Lower lobe of right lung (tissue), 2 donors: ENCODE measurements at regions not wholly inside any gene's neighbourhood (a gene's known extent, or its start where the extent isn't known, plus 50 kb on each side); places are given as distances from the start of the nearest gene placed in this dataset.

Experiments used
- ATAC-seq, 2 donors: fragments of 200-7000 bp; cut with Tn5 transposase; one replicate each; pipeline ENCODE4 v1.9.1; 2020 to 2022; ENCODE audit warnings: mild to moderate bottlenecking in 2 of 2, moderate library complexity in 2 of 2
- DNase-seq: peaks from one replicate; pipeline ENCODE4 v3.0.0-alpha.2; 2020
- H3K27ac ChIP-seq: fragments of 200-600 bp; one replicate; pipeline ENCODE4 v1.8.0; 2022
- H3K27me3 ChIP-seq: fragments of 200-600 bp; one replicate; pipeline ENCODE4 v1.8.0; 2022; ENCODE audit warnings: low read depth
- H3K36me3 ChIP-seq: fragments of 200-600 bp; one replicate; pipeline ENCODE4 v1.8.0; 2022; ENCODE audit warnings: mild to moderate bottlenecking
- H3K4me1 ChIP-seq: fragments of 200-600 bp; one replicate; pipeline ENCODE4 v1.8.0; 2022
- H3K4me3 ChIP-seq: fragments of 200-600 bp; one replicate; pipeline ENCODE4 v1.8.0; 2022; ENCODE audit warnings: mild to moderate bottlenecking
- H3K9me3 ChIP-seq: fragments of 200-600 bp; one replicate; pipeline ENCODE4 v1.8.0; 2022
- intact Hi-C: fragments of 100-400 bp; cut with DNase I; formaldehyde crosslinking; loops from one replicate; pipeline ENCODE4 v1.11.0; 2022
- TF ChIP-seq, protein P1 (sequence below): fragments of 200-600 bp; IDR thresholded peaks from one replicate; pipeline ENCODE4 v1.8.0; 2022; ENCODE audit warnings: antibody characterized with exemption, mild to moderate bottlenecking
- donor health status: DM: no; HTN: yes; CAD: no; lungs with severe emphysema.

DNA sequence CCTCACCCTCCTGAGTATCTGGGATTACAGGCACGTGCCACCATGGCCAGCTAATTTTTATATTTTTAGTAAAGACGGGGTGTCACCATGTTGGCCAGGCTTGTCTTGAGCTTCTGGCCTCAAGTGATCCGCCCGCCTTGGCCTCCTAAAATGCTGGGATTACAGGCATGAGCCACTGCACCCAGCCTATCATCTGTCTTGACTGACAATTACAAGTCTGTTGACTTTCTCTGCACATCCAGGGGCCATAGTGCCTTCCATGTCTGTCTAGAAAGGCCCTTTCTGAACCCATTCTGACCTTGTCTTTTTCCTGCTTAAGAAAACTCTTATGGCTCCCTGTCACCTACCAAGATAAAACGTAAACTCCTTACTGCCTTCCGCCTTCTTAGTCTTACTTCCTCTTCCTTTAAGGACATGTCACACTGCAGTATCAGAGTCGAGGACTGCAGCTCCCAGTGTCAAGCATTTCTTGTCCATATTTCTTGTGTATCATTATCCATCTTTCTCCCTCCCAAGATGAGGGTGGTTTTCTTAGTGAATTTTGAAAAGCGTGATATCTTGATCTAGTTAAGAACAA lies 49.9 kb upstream of the SHB start:
- ATAC-seq, result no peak
- intact Hi-C loops, result no loop called here

More for the DNA sequence above, 49.9 kb upstream of the SHB start:
- DNase-seq, result no peak
- TF ChIP-seq, protein P1, sequence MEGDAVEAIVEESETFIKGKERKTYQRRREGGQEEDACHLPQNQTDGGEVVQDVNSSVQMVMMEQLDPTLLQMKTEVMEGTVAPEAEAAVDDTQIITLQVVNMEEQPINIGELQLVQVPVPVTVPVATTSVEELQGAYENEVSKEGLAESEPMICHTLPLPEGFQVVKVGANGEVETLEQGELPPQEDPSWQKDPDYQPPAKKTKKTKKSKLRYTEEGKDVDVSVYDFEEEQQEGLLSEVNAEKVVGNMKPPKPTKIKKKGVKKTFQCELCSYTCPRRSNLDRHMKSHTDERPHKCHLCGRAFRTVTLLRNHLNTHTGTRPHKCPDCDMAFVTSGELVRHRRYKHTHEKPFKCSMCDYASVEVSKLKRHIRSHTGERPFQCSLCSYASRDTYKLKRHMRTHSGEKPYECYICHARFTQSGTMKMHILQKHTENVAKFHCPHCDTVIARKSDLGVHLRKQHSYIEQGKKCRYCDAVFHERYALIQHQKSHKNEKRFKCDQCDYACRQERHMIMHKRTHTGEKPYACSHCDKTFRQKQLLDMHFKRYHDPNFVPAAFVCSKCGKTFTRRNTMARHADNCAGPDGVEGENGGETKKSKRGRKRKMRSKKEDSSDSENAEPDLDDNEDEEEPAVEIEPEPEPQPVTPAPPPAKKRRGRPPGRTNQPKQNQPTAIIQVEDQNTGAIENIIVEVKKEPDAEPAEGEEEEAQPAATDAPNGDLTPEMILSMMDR, result no peak
- no peak overlapping the region for H3K27ac ChIP-seq
- no peak overlapping the region for H3K4me3 ChIP-seq
- no peaks in the 10 kb centered on the region for H3K4me1 ChIP-seq
- no peaks in the 10 kb centered on the region for H3K9me3 ChIP-seq
- no peaks in the 10 kb centered on the region for H3K36me3 ChIP-seq
- no peaks in the 10 kb centered on the region for H3K27me3 ChIP-seq
